ENCODE measurements at regions not wholly inside any gene's neighbourhood (a gene's known extent, or its start where the extent isn't known, plus 50 kb on each side); places are given as distances from the start of the nearest gene placed in this dataset.

- H3K4me2 ChIP-seq (ENCODE audit: low read depth, low read length): no peak overlapping the region
- no peak overlapping the region for H2AFZ ChIP-seq (ENCODE audit: low read length)
- no TSS peak for BruUV-seq (replicated peaks)
- H4K20me1 ChIP-seq (ENCODE audit: insufficient read depth, low read length): no peaks in the 10 kb centered on the region; the same call in 1 of the 2 replicates
- intact Hi-C loops (cut with micrococcal nuclease; ENCODE audit: unreplicated experiment) (no loop called here), in situ Hi-C loops (cut with HindIII; ENCODE audit: extremely low pct_ligation_motif_present, low pct_unique_long_range_greater_than_20kb) (no loop called here)
- H3K9ac ChIP-seq (ENCODE audit: insufficient read depth, low read depth, low read length): no peak overlapping the region
- ATAC-seq (no peak), FAIRE-seq (no peak), DNase-seq (ENCODE audit: low spot score) (no peak)
- no peaks in the 10 kb centered on the region for H3K36me3 ChIP-seq (replicated peaks in 1 of 2; ENCODE audit: control insufficient read depth in 1 of 2, insufficient read depth in 2 of 2, low read length in 2 of 2)
- H3K27ac ChIP-seq (ENCODE audit: extremely low read length, insufficient read depth, low read length): no peak overlapping the region
- H3K4me1 ChIP-seq (ENCODE audit: insufficient read depth, low read length): no peaks in the 10 kb centered on the region
- H3K9me3 ChIP-seq (ENCODE audit: low read length): no peaks in the 10 kb centered on the region
- H3K4me3 ChIP-seq (replicated peaks in 1 of 3; ENCODE audit: insufficient read depth in 1 of 3, low read depth in 2 of 3, low read length in 3 of 3): no peak overlapping the region
- ChIA-PET CTCF (ENCODE audit: low intra/inter-chr PET ratio, low total read pairs) (no interaction called here), POLR2A (no interaction called here)
- 33% methylated on average over 10 of the region's 10 CpGs for WGBS (ENCODE audit: low lambda C conversion rate)
- H3K79me2 ChIP-seq (ENCODE audit: insufficient read depth, low read length): no peaks in the 10 kb centered on the region
- peaks cover 0 to 13% of the 10 kb centered on the region in 2 experiments; a peak in 2 of 5 replicates for H3K27me3 ChIP-seq (ENCODE audit: control insufficient read depth in 1 of 2, insufficient read depth in 2 of 2, low read length in 2 of 2)
- TF ChIP-seq POLR2AphosphoS2 (IDR thresholded peaks at IDR 0.05; ENCODE audit: low read depth, low read length) (no peak), SP140L (CRISPR knock-in tag; IDR thresholded peaks at IDR 0.05; ENCODE audit: borderline replicate concordance) (no peak), CERS6 (CRISPR knock-in tag; IDR thresholded peaks at IDR 0.05) (no peak), EHMT2 (IDR thresholded peaks at IDR 0.05; ENCODE audit: borderline replicate concordance, low read depth, low read length) (no peak), ZNF674 (CRISPR knock-in tag; IDR thresholded peaks at IDR 0.05; ENCODE audit: low read depth) (no peak), ZXDC (CRISPR knock-in tag; IDR thresholded peaks at IDR 0.05) (no peak), MTF2 (CRISPR knock-in tag; IDR thresholded peaks at IDR 0.05; ENCODE audit: borderline replicate concordance) (no peak), NR2F2 (IDR thresholded peaks at IDR 0.05; ENCODE audit: borderline replicate concordance, low read depth) (no peak), ZKSCAN1 (IDR thresholded peaks at IDR 0.05; ENCODE audit: low read length) (no peak), ZNF224 (CRISPR knock-in tag; IDR thresholded peaks at IDR 0.05) (no peak), STAT6 (CRISPR knock-in tag; IDR thresholded peaks at IDR 0.05; ENCODE audit: borderline replicate concordance) (no peak), THAP9 (CRISPR knock-in tag; IDR thresholded peaks at IDR 0.05; ENCODE audit: borderline replicate concordance) (no peak), RARG (CRISPR knock-in tag; IDR thresholded peaks at IDR 0.05; ENCODE audit: low read depth) (no peak), ZNF564 (CRISPR knock-in tag; IDR thresholded peaks at IDR 0.05) (no peak), ESRRA (CRISPR knock-in tag; IDR thresholded peaks at IDR 0.05; ENCODE audit: low read depth) (no peak)
Measured at GRCh38 chr16:74224828-74225612, 71.6 kb upstream of the PSMD7 start.

Data from HepG2 (cell line).